ENCODE measurements at regions not wholly inside any gene's neighbourhood (a gene's known extent, or its start where the extent isn't known, plus 50 kb on each side); places are given as distances from the start of the nearest gene placed in this dataset.
"Not testable (repeated sequence)": the region's sequence is repeated elsewhere in the genome, so short reads cannot be mapped to it uniquely, and the experiment has no call there.

DNA sequence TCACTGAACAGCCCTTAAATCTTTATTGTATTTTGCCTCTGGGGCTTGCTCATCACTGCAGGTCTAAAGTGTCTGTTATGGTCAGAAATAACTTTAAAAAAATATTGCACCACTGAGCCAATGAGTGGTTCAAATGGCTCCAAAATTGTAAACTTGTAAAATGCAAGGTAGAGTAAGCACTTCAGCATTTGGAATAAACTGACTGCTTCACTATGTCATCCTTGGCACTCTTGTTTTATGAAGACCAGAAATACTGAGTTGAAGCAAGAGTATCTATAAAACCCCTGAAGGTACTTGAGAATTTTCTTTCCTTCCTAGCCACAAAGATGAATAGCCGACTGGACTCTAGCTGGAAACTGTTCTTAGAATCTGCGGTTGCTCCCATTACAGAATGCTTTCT lies 390.3 kb upstream of the DPH6 start:
- no peak for DNase-seq (ENCODE audit: low spot score)
- intact Hi-C loops (cut with DNase I) = no loop called here

DNA sequence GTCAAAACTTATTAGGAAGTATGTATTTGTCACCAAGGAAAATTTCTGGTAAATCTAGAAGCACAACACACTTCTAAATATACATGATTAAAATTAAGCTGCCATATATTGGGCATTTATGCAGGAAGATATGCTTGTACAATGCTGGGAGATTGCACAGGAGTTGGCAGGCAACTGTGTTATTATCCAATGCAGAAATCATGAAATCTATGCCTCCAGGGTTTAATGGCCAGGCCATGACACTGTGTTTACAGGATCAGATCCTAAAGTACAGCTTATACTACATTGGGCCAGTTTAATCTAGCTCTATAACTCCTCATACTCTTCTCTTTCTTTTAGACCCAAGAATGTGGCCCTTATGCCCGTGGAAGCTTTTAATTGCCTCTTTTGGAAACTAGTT lies 391.4 kb upstream of the DPH6 start:
- DNase-seq (ENCODE audit: low spot score) = no peak
- intact Hi-C loops (cut with DNase I) = no loop called here

DNA sequence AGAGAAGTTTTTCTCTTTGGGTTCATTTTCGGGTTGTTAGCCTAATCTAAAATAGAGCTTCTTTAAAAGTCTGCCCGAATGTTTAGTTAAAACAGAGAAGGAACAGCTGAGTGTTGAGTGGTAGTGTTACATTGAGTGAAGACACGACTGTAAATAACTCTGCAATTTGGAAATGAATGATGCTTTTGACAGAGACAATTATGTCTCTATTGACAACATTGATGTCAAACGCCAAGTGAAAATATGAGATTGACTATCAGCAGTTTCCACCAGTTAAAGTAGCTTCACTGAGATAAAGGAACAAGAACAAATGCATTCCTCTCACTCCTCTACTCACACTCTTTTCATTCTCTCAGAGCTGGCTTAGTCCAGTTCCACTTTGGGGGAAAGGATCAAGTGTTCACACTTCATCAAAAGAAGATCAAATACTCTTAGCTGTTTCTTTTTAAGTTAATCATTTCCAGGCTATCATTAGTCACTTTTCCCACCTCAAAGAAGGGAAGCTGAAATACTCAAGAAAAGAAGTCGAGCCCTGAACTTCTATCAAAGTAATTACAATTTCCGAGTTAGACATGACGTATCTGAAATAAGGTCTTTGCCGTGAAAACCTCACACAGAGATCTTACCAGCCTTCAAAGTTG lies 399.1 kb upstream of the DPH6 start:
- DNase-seq (ENCODE audit: low spot score) = no peak
- intact Hi-C loops (cut with DNase I) = no loop called here

DNA sequence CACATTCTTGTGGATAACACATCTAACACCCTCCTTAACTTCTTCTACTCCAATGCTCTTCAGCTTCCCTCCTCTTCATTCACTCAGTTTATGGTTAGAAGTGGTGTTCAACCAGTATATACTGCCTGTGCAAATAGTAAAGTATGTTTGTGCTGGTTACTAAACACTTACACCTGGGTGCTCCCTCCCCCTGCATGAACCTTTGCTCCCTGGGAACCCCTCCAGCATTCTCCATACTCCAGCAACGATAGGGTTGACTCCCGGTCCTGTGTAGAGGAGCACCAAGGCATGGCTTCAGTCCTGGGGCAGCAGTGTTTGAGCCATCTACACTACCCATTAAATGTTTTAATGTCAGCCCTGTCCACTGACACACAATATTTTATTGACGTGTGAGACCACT lies 407.5 kb upstream of the DPH6 start:
- DNase-seq (ENCODE audit: low spot score) = no peak
- intact Hi-C loops (cut with DNase I) = no loop called here

GRCh38 chr15:35956056-35956455 lies 410.1 kb upstream of the DPH6 start:
- DNase-seq (ENCODE audit: low spot score) = no peak
- intact Hi-C loops (cut with DNase I) = no loop called here

- intact Hi-C loops (cut with DNase I) = no loop called here
- no peak for DNase-seq (ENCODE audit: low spot score)
These were observed 412.1 kb upstream of the DPH6 start for GRCh38 chr15:35958021-35958420.

GRCh38 chr15:35958975-35959374 lies 413.0 kb upstream of the DPH6 start:
- no peak for DNase-seq (ENCODE audit: low spot score)
- intact Hi-C loops (cut with DNase I) = no loop called here

GRCh38 chr15:35963326-35963725 lies 417.4 kb upstream of the DPH6 start:
- no peak for DNase-seq (ENCODE audit: low spot score)
- intact Hi-C loops (cut with DNase I) = no loop called here

GRCh38 chr15:35966781-35967180 lies 420.8 kb upstream of the DPH6 start:
- no peak for DNase-seq (ENCODE audit: low spot score)
- intact Hi-C loops (cut with DNase I) = no loop called here

DNA sequence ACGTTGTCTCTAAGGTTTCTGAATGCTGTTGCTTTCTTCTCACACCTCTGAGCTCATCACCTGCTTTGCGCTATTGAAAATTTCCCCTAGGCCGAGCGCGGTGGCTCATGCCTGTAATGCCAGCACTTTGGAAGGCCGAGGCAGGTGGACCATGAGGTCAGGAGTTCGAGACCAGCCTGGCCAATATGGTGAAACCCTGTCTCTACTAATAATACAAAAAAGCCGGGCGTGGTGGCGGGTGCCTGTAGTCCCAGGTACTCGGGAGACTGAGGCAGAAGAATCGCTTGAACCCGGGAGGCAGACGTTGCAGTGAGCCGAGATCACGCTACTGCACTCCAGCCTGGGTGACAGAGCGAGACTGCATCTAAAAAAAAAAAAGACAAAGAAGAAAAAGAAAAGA lies 422.0 kb upstream of the DPH6 start:
- intact Hi-C loops (cut with DNase I); DNase-seq (ENCODE audit: low spot score): not testable (repeated sequence)

DNA sequence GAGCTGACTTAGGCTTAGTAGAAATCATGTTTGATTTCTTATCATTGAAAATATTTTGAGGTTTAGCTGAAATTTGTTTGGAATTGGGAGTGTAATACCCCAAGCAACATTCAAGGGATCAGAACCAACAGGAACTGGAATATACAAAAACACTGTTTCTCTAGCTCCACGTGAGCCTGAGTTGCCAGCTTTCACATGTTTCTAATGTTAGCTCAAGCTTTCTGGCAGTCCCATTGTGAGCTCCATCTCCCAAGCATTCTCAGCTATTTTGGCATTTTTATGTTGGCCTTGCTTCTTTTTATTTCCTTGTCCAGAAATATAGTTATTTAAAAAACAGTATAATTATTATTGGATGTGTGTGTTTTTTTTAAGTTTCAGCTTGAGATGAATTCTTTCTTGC lies 427.1 kb upstream of the DPH6 start:
- intact Hi-C loops (cut with DNase I) = no loop called here
- no peak for DNase-seq (ENCODE audit: low spot score)

- intact Hi-C loops (cut with DNase I) = no loop called here
- no peak for DNase-seq (ENCODE audit: low spot score)
These were observed 428.1 kb upstream of the DPH6 start for GRCh38 chr15:35974052-35974451.

- intact Hi-C loops (cut with DNase I) = no loop called here
These were observed 430.0 kb upstream of the DPH6 start for GRCh38 chr15:35975941-35976340.

GRCh38 chr15:35979608-35980007 lies 433.6 kb upstream of the DPH6 start:
- DNase-seq (ENCODE audit: low spot score) = no peak

More at GRCh38 chr15:35975941-35976340, 430.0 kb upstream of the DPH6 start:
- no peak for DNase-seq (ENCODE audit: low spot score)

GRCh38 chr15:35980719-35981118 lies 434.8 kb upstream of the DPH6 start:
- no peak for DNase-seq (ENCODE audit: low spot score)

More at GRCh38 chr15:35979608-35980007, 433.6 kb upstream of the DPH6 start:
- intact Hi-C loops (cut with DNase I) = no loop called here

GRCh38 chr15:35986191-35986721 lies 440.3 kb upstream of the DPH6 start:
- DNase-seq (ENCODE audit: low spot score) = no peak
- intact Hi-C loops (cut with DNase I) = no loop called here

More at GRCh38 chr15:35980719-35981118, 434.8 kb upstream of the DPH6 start:
- intact Hi-C loops (cut with DNase I) = no loop called here

DNA sequence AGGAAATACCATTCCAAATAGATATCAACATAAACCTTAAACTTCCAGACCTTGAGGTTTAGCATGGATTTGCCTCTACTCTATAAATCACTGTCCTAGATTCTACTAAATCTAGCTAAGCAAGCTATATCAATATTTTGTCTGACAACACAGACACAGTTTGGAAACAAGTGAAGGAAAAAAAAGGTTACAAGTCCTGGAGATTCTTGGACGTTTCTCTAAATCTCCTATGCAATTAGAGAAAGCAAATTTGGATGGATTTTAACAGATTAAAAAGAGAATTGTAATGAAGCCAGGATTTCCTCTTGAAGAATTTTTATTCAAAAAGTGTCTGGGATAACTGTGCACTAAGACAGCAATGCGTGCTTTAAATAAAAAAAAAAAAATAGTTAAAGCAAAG lies 441.1 kb upstream of the DPH6 start:
- DNase-seq (ENCODE audit: low spot score) = no peak
- intact Hi-C loops (cut with DNase I) = no loop called here

DNA sequence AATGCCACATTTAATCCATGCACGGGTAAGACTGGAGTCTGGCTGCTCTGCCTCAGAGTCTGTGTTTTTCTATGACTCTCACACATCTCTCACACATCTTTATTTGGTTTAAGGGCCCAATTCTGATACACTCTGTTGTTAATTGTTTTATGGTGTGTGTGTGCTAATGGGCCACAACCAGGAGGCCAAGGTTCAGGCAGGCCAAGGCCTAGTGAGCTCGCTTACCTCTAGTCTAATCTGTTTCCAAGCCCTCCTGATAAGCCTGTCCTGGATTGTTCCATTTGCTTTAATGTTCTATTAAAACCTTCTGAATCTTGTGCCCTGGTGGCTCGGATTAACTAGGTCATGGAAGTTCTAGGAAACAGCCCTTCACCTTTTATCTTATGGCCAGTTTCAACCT lies 445.4 kb upstream of the DPH6 start:
- intact Hi-C loops (cut with DNase I) = no loop called here
- DNase-seq (ENCODE audit: low spot score) = no peak

- intact Hi-C loops (cut with DNase I) = no loop called here
- DNase-seq (ENCODE audit: low spot score) = no peak
These were observed 446.8 kb upstream of the DPH6 start for GRCh38 chr15:35992791-35993190.

GRCh38 chr15:35993196-35993595 lies 447.2 kb upstream of the DPH6 start:
- intact Hi-C loops (cut with DNase I) = no loop called here
- no peak for DNase-seq (ENCODE audit: low spot score)

DNA sequence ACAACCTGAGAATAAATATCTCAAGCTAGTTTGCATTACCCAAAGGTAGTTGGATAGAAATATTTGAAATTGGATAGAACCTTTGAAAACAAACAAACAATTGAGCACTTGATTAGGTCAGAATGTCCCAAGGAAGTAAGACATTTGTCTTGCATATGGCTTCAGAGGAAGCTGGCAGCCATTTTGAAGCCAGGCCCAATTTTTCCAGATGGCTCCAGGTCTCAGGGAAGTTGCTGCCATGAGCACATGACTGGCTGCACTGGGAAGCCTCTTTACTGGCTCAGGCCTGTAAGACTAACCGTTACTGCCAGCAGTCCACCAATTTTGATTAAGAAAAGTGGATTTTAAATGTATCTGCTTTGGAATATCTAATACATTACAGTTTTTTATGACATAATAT lies 448.9 kb upstream of the DPH6 start:
- intact Hi-C loops (cut with DNase I) = no loop called here
- DNase-seq (ENCODE audit: low spot score) = no peak
